ENCODE measurements at regions not wholly inside any gene's neighbourhood (a gene's known extent, or its start where the extent isn't known, plus 50 kb on each side); places are given as distances from the start of the nearest gene placed in this dataset.
A peak's percentile ranks its signal among the peaks of the same experiment; 100 is the strongest.

DNA sequence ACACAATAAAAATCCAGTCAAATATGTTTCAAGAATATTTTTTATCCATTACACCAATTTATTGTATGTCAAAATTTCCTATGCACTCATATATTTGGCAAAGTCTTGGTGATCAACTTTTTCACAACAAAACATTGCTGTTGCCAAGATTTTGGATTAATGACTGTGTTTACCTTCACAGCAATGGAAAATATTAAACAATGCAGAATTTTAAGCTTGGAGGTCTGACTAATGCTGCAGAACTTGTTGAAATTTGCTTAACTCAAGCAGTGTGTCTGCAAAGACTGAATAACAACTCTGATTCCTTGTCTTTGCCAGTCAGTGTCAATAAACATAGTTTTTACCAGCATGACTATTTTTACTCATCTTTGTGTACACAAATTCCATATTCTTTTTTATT lies 336.4 kb downstream of the CCER1 start:
- no peak overlapping the region for H3K27ac ChIP-seq (ENCODE audit: low read depth in 1 of 2, low read length in 1 of 2)
- no peaks in the 10 kb centered on the region for H3K27me3 ChIP-seq (ENCODE audit: control insufficient read depth in 3 of 3, insufficient read depth in 3 of 3, low read length in 2 of 3)
- ATAC-seq (ENCODE audit: insufficient read depth, low FRiP score), result no peak
- no peak for DNase-seq
- no peaks in the 10 kb centered on the region for H3K9me3 ChIP-seq (ENCODE audit: control insufficient read depth in 4 of 4, insufficient read depth in 3 of 4, low read length in 3 of 4)
- no peak overlapping the region for H3K4me3 ChIP-seq
- TF ChIP-seq, protein P1, sequence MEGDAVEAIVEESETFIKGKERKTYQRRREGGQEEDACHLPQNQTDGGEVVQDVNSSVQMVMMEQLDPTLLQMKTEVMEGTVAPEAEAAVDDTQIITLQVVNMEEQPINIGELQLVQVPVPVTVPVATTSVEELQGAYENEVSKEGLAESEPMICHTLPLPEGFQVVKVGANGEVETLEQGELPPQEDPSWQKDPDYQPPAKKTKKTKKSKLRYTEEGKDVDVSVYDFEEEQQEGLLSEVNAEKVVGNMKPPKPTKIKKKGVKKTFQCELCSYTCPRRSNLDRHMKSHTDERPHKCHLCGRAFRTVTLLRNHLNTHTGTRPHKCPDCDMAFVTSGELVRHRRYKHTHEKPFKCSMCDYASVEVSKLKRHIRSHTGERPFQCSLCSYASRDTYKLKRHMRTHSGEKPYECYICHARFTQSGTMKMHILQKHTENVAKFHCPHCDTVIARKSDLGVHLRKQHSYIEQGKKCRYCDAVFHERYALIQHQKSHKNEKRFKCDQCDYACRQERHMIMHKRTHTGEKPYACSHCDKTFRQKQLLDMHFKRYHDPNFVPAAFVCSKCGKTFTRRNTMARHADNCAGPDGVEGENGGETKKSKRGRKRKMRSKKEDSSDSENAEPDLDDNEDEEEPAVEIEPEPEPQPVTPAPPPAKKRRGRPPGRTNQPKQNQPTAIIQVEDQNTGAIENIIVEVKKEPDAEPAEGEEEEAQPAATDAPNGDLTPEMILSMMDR (IDR thresholded peaks at IDR 0.05; ENCODE audit: control extremely low read depth, extremely low read depth), result no peak
- H3K4me1 ChIP-seq (ENCODE audit: control insufficient read depth in 5 of 5, insufficient read depth in 5 of 5, low read length in 5 of 5), result no peaks in the 10 kb centered on the region
- H3K9ac ChIP-seq (ENCODE audit: insufficient read depth in 1 of 2, low read length in 2 of 2), result no peak overlapping the region
- no peaks in the 10 kb centered on the region for H3K36me3 ChIP-seq (ENCODE audit: control insufficient read depth in 4 of 4, insufficient read depth in 4 of 4, low read length in 4 of 4)

DNA sequence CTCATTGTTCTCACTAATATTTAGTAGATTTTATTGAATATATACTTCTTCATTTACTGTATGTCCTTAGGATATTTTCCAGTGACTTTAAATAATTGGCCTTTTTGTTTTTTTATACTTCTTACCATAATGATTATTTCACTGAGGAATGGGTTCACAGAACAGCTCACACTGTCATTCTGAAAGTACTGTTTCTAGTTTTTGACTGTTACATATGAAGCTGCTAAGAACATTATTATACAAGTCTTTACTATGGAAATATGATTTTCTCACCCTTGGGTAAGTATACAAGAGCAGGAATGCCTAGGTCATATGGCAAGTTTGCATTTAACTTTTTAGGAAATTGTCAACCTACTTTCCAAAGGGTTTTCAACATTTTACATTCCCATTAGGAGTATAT lies 343.1 kb downstream of the CCER1 start:
- Histone ChIP-seq H3K27me3 (ENCODE audit: control insufficient read depth in 3 of 3, insufficient read depth in 3 of 3, low read length in 2 of 3) (no peaks in the 10 kb centered on the region), H3K9ac (ENCODE audit: insufficient read depth in 1 of 2, low read length in 2 of 2) (no peak overlapping the region), H3K27ac (ENCODE audit: low read depth in 1 of 2, low read length in 1 of 2) (no peak overlapping the region), H3K9me3 (ENCODE audit: control insufficient read depth in 4 of 4, insufficient read depth in 3 of 4, low read length in 3 of 4) (no peaks in the 10 kb centered on the region), H3K4me3 (no peak overlapping the region), H3K36me3 (ENCODE audit: control insufficient read depth in 4 of 4, insufficient read depth in 4 of 4, low read length in 4 of 4) (no peaks in the 10 kb centered on the region), H3K4me1 (ENCODE audit: control insufficient read depth in 5 of 5, insufficient read depth in 5 of 5, low read length in 5 of 5) (peaks cover 0 to 5% (median 0%) of the 10 kb centered on the region in 5 donors)
- DNase-seq (no peak), ATAC-seq (ENCODE audit: insufficient read depth, low FRiP score) (no peak)
- TF ChIP-seq, protein P1 (IDR thresholded peaks at IDR 0.05; ENCODE audit: control extremely low read depth, extremely low read depth), result no peak

DNA sequence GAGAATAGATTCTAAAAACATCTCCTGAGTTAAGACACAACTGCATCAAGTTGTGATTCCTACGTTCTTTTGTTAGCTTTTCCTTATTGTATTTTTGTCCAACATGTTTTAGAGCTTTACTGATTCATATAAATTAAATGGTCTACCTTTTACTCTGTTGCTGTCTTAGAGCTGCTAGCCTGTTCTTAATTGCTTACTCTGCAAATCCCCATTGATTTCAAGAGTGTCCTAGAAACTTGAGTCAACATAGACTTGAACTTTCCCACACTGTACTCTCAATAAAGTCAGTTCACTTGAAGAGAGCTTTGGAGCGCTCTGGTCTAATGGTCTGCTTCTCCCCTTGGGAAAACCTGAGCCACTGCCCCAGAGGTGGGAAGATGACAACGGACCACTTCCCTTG lies 343.9 kb downstream of the CCER1 start:
- TF ChIP-seq, protein P1 (IDR thresholded peaks at IDR 0.05; ENCODE audit: control extremely low read depth, extremely low read depth), result no peak
- Histone ChIP-seq H3K9me3 (ENCODE audit: control insufficient read depth in 4 of 4, insufficient read depth in 3 of 4, low read length in 3 of 4) (no peaks in the 10 kb centered on the region), H3K27me3 (ENCODE audit: control insufficient read depth in 3 of 3, insufficient read depth in 3 of 3, low read length in 2 of 3) (no peaks in the 10 kb centered on the region), H3K4me3 (no peak overlapping the region), H3K4me1 (ENCODE audit: control insufficient read depth in 5 of 5, insufficient read depth in 5 of 5, low read length in 5 of 5) (peaks cover 0 to 5% (median 0%) of the 10 kb centered on the region in 5 donors), H3K36me3 (ENCODE audit: control insufficient read depth in 4 of 4, insufficient read depth in 4 of 4, low read length in 4 of 4) (no peaks in the 10 kb centered on the region), H3K27ac (ENCODE audit: low read depth in 1 of 2, low read length in 1 of 2) (no peak overlapping the region), H3K9ac (ENCODE audit: insufficient read depth in 1 of 2, low read length in 2 of 2) (no peak overlapping the region)
- ATAC-seq (ENCODE audit: insufficient read depth, low FRiP score) (no peak), DNase-seq (peak in 2 of 3 donors; percentile 21 to 42)
- 42 to 56% methylated on average over 3 of the region's 3 CpGs for WGBS, 2 donors

DNA sequence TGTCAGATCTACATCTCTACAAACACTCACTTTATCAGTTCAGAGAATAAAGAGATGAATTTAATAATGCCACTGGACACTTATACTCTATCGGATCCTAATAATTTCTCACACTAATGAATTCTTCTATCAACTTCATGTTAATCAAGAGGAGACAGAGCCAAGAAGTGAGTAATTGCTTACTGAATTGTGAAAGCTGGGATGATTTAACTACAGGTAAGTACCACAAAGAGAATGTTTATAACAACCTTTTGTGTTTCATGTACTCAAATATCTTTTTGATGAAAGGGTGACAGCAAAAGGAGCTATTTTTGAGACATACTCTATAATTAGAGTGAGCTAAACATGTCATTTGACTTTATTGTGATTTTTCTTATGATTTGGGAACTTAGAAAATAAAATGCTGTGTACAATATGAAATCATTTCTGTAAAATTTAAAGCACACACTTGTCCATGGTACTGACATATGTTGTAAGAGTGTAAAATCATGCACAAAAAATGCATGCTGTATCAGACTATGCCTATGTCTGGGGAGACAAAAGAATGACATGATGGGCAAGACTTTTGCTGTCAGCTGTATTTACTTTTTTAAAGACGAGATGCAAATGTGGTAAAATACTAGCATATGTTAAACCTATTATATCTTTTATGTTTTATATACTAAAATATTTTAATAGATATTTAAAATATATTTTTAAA lies 361.2 kb downstream of the CCER1 start:
- Histone ChIP-seq H3K4me3 (no peak overlapping the region), H3K27me3 (ENCODE audit: control insufficient read depth in 3 of 3, insufficient read depth in 3 of 3, low read length in 2 of 3) (no peaks in the 10 kb centered on the region), H3K4me1 (ENCODE audit: control insufficient read depth in 5 of 5, insufficient read depth in 5 of 5, low read length in 5 of 5) (no peaks in the 10 kb centered on the region), H3K9me3 (ENCODE audit: control insufficient read depth in 4 of 4, insufficient read depth in 3 of 4, low read length in 3 of 4) (no peaks in the 10 kb centered on the region), H3K9ac (ENCODE audit: insufficient read depth in 1 of 2, low read length in 2 of 2) (no peak overlapping the region), H3K27ac (ENCODE audit: low read depth in 1 of 2, low read length in 1 of 2) (no peak overlapping the region), H3K36me3 (ENCODE audit: control insufficient read depth in 4 of 4, insufficient read depth in 4 of 4, low read length in 4 of 4) (no peaks in the 10 kb centered on the region)
- WGBS, 2 donors, result 92 to 93% methylated on average over 2 of the region's 2 CpGs
- TF ChIP-seq, protein P1 (IDR thresholded peaks at IDR 0.05; ENCODE audit: control extremely low read depth, extremely low read depth), result no peak
- no peak for DNase-seq
- ATAC-seq (ENCODE audit: insufficient read depth, low FRiP score), result no peak

All from lung (tissue), 11 donors.